PC-9 (cell line): ENCODE measurements at regions not wholly inside any gene's neighbourhood (a gene's known extent, or its start where the extent isn't known, plus 50 kb on each side); places are given as distances from the start of the nearest gene placed in this dataset.

Experiments used
- EZH2 ChIP-seq: fragments of 200-600 bp; sonication (generic); IDR thresholded peaks from 2 replicates; pipeline ENCODE4 v1.8.0; 2017; ENCODE audit warnings: antibody characterized with exemption, low read depth
- TF ChIP-seq, protein P1 (sequence below): fragments of 200-600 bp; sonication (generic); conservative IDR thresholded peaks from 2 replicates; pipeline ENCODE4 v1.6.1; 2017; ENCODE audit warnings: mixed run types, antibody characterized with exemption, mild to moderate bottlenecking, moderate library complexity

- TF ChIP-seq, protein P1, sequence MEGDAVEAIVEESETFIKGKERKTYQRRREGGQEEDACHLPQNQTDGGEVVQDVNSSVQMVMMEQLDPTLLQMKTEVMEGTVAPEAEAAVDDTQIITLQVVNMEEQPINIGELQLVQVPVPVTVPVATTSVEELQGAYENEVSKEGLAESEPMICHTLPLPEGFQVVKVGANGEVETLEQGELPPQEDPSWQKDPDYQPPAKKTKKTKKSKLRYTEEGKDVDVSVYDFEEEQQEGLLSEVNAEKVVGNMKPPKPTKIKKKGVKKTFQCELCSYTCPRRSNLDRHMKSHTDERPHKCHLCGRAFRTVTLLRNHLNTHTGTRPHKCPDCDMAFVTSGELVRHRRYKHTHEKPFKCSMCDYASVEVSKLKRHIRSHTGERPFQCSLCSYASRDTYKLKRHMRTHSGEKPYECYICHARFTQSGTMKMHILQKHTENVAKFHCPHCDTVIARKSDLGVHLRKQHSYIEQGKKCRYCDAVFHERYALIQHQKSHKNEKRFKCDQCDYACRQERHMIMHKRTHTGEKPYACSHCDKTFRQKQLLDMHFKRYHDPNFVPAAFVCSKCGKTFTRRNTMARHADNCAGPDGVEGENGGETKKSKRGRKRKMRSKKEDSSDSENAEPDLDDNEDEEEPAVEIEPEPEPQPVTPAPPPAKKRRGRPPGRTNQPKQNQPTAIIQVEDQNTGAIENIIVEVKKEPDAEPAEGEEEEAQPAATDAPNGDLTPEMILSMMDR = no peak
- TF ChIP-seq EZH2 = no peak
These were observed 539.5 kb downstream of the MATN1 start for GRCh38 chr1:30183895-30184294.
